ENCODE measurements at regions not wholly inside any gene's neighbourhood (a gene's known extent, or its start where the extent isn't known, plus 50 kb on each side); places are given as distances from the start of the nearest gene placed in this dataset.

DNA sequence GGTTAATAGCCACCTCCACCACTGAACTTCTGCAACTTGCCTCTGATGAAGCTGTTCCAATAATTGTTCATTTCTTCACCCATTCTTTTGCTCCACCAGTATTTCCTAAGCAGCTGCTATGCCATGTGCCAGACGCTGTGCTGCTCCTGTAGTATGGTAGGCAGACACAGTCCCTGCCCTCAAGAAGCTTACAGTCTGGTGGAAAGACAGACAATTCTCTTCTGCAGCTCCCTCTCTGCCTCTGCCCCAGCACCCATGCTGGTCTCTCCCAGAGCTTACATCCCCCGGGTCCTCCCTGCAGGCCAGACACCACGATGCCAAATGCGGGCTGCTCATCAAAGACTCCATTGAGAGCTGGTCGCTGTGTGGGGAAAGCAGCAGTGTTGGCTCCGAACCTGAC lies 111.6 kb upstream of the ESRRB start:
- no peak for DNase-seq

DNA sequence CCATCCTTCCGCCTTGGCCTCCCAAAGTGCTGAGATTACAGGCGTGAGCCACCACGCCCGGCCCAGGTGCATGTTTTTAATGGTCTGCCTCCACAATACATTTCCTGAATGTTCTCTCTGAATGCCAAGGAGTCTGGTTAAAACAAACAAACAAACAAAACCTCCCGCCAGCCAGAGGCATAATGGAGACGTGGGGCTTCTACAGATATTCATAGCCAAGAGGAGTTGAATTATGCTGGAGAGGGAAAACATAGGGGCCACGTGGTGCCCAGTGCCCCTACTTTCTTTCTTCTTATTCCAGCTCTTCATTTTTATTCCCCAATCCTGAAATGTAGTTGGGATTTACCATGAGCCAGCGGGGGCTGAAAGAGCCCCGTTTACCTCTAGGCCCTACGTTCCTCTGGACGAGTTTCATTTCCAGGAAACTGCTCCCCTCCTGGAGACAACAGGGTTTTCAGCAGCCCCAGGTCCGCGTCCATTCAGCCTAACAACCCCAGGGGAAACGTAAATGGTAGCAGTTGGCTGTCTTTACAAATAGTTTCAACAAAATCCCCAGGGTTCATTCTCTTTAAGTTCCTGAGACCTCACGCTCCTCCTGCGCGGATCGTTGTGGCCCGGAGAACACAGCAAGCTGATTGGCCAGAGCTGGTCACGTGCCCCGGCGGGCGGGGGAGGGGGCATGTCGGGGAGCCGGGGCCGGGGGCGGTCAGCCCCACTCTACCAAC lies 108.5 kb upstream of the ESRRB start:
- DNase-seq: no peak

DNA sequence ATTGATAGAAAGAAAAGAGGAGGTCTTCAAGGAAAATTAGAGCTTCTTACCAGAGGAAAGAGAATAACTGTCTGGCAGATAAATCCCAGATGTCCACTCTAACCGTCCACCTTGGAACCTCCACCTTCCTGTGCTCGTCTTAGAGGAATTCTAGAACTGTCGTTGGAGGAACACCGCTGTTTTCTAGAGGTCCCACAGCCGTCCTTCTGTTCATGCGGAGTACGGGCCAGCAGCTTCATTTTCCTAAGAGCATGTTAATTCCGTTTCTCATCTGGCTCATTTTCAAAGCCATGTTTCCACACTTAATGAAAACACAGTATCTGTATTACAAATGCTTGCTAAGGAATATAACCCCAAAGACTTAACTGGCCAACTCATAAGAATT lies 107.9 kb upstream of the ESRRB start:
- no peak for DNase-seq

DNA sequence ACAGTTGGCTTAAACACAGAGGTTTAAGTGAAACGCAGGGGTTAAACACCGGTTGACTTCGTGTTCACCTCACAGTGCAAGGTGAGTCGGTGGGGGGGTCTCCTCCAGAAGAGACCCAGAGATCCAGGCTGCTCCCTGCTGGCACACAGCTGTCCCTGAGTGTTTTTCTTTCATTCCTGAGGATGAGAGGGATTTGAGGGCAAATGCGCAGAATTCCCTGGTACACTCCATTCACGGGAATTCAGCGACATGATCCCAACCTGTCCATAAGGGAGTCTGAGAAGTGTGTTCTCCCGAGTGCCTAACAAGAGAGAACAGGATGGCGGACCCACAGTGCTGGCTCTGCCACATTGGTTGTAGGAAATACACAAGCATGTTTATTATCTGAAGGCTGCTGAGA lies 107.2 kb upstream of the ESRRB start:
- no peak for DNase-seq

DNA sequence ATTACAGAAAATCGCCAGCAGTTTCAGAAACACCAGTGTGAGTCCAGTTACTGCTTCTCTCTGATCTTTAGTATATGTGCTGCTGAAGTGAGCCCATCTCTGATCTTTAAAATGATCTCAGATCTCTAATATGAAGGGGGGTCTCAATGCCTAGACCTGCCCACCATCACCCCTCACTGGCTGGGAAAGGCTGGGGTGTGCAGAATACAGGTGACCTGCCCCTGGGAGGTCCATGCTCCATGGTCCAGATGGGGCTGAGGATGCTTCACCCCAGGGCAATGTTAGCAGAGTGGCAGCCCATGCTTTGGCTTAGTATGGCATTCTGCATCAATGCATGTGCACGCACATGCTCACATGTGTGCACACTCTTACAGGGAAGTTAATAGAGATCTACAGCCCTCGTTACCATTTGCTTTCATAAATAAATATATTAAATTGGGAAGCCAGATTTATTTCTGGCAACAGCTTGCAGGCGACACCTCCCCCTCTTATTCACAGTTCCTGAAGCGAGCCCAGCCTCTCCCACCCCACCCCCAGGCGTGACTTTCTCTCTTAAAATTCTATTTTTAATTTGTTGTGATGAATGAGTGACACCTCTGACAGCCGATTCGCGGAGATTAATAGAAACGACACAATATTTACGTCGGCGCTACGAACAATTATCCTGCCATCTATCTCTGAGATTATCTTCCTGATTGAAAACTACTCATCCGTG lies 104.7 kb upstream of the ESRRB start:
- no peak for DNase-seq

DNA sequence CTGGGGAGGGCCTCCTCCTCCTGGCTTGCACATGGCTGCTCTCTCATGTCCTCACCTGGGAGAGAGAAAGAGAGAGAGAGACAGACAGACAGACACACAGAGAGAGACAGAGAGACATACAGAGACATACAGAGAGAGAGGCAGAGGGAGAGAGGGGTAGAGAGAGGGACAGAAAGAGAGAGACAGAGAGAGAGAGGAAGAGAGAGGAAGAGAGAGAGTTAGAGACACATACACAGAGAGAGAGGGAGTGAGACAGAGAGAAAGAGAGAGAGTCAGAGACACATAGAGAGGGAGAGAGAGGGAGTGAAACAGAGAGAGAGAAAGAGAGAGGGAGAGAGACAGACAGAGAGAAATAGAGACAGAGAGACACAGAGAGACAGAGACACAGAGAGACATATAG lies 103.6 kb upstream of the ESRRB start:
- no peak for DNase-seq

DNA sequence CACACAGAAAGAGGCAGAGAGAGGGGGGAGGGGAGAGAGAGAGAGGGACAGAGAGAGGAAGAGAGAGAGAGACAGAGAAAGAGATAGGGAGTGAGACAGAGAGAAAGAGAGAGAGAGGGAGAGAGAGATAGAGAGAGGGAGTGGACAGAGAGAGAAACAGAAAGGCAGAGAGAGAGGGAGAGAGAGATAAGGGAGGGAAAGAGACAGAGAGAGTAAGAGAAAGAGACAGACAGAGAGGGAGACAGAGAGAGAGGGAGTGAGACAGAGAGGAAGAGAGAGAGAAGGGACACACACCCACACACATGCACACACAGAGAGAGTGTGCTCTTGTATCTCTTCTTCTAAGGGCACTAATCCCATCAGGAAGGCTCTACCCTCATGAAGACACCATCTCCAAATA lies 103.2 kb upstream of the ESRRB start:
- no peak for DNase-seq

DNA sequence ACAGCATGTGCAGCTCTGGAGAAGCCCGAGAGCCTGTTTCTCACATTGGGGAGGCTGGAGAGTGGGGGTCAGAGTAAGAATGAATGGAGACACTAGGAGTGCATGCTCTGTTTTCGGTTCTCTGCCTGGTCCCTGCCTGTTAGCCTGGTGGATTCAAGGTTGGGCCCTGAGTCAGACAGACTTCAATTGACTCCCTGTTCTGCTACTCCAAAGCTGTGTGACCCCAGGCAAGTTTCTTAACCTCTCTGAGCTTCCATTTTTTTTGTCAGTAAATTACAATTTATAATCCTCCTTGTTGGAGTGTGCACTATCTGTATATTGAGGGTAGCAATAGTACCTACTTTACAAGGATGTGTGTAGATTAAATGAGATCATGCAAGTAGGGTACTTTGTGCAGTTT lies 102.6 kb upstream of the ESRRB start:
- DNase-seq: no peak

DNA sequence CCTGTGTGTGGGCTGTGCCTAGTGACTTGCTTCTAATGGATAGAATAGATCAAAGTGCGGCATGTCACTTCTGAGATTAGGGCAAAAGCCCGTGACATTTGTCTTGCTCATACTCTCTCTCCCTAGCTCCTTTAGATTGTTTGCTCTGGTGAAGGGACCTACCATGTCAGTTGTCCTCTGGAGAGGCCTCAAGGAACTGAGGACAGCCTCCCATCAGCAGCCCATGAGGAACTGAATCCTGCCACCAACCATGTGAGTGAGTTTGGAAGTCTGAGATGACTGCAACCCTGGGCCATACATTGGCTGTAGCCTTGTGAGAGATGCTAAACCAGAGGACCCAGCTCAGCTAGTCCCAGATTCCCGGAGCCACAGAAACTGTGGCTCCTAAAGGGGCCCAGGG lies 101.6 kb upstream of the ESRRB start:
- DNase-seq: no peak

DNA sequence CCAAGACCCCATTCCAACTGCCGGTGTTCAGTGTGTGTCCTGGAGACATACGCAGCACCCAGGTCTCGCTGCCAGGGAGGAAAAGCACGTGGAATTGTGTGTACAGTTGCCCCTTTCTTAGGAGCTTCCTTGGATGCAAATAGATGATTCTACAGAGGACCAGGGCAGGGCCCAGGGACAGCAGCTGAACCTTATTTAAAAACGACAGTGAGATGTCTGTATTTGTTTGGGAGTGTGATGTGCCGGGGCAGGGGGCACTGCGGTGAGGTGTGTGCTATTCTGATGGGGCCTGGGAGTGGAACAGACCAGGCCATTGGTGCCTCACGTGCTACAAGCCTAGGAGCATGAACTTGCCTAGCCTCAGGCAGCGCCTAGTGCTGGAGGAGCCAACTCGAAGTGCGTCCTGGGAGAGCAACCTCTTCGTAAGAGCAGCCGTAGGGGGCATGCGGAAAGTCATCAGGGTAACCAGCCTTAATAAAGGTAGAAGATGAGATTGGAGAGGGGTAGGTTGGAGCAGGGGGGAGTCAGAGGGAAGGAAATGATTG lies 98.3 kb upstream of the ESRRB start:
- DNase-seq: peak; percentile 1

DNA sequence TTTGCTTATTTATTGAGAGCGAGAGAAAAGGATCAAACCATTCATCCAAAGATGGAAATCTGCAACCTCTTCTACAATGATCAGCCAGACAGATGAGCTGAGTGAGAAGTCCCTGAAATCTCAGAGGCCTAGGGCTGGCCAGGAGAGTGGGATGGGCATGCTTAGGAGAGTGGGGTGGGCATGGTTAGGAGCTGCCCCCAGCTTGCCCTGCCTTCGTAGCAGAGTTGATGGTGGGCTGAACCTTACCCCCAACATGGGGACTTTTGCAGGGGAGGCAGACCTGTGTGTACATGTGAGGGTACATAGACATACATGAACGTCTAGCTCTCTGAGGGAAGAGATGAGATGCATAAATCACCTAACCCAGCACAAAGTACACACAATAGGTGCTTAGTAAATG lies 95.7 kb upstream of the ESRRB start:
- DNase-seq: peak; percentile 3

DNA sequence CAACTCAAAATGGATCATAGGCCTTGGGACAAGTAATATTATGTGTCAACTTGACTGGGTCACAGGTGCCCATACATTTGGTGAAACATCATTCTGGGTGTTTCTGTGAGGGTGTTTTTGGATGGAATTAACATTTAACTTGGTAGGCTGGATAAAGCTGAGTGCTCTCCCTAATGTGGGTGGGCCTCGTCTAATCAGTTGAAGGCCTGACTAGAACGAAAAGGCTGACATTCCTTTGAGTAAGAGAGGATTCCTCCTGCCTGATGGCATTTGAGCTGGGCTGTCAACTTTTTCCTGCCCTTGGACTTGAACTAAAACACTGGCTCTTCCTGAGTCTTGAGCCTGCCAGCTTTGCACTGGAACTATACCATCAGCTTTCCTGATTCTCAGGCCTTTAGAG lies 93.4 kb upstream of the ESRRB start:
- peak; percentile 11 for DNase-seq

DNA sequence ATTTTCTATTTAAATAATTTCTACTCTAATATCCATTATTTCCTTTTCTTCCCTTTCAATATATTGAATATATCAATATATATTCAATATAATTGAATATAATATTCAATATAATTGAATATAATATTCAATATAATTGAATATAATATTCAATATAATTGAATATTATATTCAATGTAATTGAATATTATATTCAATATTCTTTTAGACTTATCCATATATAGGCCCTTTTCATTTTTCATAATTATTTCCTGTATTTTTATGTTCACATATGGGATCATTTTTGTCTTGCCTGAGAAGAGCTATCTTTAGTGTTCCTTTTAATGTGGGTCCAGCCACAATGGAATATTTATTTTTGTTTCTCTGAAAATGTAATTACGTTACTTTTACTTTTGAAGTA lies 88.9 kb upstream of the ESRRB start:
- no peak for DNase-seq

DNA sequence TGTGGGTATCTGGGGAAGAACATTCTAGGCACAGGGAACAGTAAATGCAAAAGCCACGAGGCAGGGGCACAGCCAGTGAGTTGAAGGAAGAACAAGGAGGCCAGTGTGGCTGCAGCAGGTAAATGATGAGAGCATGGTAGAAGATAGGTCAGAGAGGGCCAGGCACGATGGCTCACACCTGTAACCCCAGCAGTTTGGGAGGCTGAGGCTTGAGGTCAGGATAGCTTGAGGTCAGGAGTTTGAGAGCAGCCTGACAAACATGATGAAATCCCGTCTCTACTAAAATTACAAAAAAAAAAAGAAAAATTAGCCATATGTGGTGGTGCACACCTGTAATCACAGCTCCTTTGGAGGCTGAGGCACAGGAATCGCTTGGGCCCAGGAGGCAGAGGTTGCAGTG lies 86.7 kb upstream of the ESRRB start:
- DNase-seq: no peak

DNA sequence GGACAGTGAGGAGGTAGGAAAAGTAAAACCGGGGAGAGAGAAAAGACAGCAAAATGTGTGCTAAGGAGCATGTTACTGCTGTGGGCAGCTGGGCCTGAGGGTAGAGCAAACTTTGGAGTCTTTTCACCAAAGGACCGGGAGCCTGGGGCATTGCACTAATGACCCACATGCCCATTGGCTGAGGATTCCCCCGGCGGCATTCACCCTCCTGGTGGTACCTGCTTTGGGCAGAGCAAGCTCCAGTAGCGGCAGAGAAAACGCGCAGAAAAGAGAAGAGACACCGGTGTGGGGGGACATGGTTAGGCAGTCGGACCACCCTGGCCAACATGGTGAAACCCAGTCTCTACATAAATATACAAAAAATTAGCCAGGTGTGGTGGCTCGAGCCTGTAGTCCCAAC lies 83.4 kb upstream of the ESRRB start:
- peak; percentile 13 for DNase-seq

DNA sequence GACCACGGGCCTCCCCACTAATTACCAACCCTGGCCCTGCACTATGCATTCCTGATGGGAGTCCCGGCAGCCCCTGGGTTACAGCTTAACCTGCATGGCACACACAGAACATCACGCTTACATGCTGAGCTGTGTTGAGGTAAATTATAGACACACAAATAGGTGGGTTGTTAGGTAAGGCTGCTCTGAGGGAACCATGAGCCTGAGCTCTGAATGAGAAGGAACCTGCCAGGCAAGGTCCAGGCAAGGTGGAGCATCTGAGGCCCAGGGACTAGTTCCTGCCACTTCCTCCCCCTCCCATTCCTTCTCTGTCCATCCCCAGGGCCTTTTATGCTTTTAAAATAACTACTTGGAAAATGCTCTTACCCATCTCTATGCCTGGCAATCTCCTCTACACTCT lies 82.7 kb upstream of the ESRRB start:
- peak; percentile 13 for DNase-seq

DNA sequence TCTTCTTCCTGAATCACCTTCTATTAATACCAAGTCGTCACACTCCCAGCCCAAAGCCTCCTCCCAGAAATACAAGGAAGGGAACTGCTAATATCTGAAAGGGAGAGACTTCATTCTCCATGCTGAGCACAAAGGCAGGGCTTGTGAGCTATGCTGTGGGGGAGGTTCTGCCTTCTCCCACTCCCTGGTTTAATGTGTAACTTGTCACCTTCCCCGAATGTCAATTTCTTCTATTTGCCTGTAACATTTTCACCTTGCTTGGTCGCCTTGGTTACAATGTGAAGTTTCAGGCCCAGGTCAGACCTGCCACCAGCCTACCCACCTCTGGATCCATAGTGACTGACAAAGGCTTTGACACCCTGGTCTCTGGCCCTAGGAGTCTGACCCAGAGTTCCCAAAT lies 82.0 kb upstream of the ESRRB start:
- peak; percentile 28 for DNase-seq

DNA sequence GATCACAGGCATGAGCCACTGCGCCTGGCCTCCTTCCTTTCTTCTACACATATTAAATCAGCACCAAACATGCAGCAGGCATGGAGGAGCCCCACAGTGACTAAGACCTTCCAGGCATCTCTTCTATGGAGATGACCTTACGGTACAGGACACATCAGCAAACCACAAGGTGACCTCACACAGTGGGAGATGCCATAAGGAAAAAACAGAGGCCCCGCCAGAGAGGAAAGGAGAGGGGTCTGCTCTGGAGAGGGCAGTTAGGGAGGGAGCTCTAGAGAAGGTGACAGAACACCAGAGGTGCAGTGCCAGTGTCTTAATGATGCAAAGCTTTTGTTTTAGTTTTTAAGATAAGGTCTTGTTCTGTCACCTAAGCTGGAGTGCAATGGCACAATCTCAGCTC lies 81.1 kb upstream of the ESRRB start:
- peak; percentile 21 for DNase-seq

DNA sequence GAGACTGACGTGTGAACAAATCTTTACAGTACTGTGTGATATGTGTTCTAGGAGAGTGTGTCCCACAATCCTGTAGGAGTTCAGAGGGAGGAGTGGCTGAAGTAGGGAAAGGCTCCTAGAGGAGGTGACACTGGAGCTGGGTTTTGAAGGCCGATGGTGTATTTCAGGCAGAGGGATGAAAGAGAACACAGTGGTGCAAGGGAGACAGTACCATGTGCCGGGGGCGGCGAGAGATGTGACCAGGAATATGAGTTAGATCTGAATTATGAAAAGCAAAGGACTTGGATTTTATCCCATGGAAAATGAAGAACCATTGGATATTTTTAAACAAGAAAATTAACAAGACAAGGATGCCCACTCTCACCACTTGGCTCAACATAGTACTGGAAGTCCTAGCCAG lies 77.0 kb upstream of the ESRRB start:
- DNase-seq: peak; percentile 24

DNA sequence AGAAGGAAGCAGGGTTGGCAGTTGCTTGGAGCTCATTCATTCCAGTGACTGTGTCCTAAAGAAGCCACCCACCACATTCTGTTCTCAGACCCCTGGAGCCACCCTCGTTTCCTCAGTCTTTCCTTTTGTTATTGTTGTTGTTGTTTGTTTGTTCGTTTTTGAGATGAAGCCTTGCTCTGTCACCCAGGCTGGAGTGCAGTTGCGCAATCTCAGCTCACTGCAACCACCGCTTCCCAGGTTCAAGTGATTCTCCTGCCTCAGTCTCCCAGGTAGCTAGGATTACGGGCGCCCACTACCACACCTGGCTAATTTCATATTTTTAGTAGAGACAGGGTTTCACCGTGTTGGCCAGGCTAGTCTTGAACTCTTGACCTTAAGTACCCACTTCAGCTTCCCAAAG lies 72.7 kb upstream of the ESRRB start:
- peak; percentile 11 for DNase-seq

DNA sequence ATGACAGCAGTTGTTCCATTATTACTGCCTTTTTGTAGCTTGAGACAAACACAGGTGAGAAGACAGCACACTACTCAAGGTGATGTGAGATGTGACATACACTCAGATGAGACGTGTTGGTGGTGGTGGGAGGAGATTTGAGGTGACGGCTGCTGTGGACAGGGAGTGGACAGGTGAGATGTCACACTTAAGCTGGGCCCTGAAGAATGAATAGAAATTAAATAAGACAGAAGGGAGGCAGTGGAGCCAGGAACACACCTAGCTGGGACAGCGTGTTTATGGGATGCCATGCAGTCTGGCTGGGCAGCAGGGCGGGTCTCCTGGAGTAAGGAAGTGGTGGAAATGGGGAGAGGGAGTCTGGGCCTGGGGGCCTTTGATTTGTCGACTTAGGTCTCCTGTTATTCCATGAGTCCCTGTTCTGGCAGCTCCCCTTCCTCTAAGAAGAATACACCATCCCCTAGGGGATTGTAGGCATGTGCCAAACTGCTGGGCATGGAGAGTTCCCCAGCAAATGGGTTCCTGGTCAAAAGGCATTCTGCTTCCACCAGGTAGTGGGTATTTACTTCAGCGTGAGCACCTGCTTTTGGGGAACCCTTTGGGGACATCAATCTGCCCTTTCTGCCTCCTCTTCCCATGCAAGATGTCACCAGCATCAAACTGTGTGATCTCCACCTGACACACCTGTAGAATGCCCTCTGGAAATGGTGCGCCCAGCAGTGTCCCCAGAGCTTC lies 71.2 kb upstream of the ESRRB start:
- DNase-seq: peak; percentile 30

DNA sequence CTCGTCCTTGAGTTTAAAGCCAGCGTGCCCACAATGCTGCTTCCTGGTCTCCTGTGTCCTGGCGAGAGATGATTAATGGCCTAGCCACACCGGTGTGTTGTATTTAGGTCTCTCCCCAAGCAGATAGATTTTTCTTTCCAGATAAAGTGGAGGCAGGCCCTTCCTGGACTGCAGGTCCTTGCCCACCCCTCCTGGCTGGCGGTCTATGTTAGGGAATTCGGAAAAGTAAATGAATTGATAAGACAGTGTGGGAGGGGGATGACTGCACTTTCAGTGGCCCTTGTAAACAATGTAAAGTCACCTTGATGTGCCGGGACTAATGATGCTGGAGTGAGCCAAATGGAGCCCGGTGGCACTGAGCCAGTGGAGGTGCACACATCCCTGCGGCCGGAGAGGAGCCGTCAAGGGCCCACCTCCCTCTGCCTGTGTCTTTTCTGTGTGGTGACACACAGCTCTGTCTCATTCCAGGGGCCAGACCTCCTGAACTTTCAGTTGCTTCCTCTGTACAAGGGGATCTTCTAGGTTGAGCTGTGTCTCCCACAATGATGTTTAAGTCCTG lies 70.6 kb upstream of the ESRRB start:
- DNase-seq: peak; percentile 15

DNA sequence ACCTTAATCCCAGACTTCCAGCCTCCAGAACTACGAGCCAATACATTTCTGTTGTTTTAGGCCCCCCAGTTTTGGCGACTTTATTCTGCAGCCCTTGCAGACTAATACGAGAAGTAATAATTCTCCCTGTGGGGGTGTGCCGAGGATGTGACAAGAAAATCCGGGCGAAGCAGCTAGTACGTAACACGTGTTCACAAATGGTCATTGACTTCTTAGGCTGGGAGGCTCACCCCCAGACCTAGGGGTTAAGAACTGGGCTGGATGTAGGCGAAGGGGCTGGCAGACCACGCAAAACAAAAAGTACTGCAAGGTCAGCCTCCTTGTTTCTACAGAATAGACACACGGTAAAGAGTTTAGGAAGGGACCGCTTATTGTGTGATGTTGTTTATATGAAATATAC lies 69.8 kb upstream of the ESRRB start:
- DNase-seq: peak; percentile 28
